ENCODE measurements at regions not wholly inside any gene's neighbourhood (a gene's known extent, or its start where the extent isn't known, plus 50 kb on each side); places are given as distances from the start of the nearest gene placed in this dataset.

- no peak for TF ChIP-seq CTCF (IDR thresholded peaks at IDR 0.05)
- no peak for ATAC-seq
- no peaks in the 10 kb centered on the region for H3K9me3 ChIP-seq
- H3K4me3 ChIP-seq, result no peak overlapping the region
- intact Hi-C loops (cut with DNase I, micrococcal nuclease), result no loop called here
- no peak for DNase-seq
- H3K36me3 ChIP-seq (ENCODE audit: low read depth), result no peaks in the 10 kb centered on the region
- H3K4me1 ChIP-seq (ENCODE audit: low read depth), result no peaks in the 10 kb centered on the region
Measured at GRCh38 chr10:111142092-111142768, 65.4 kb downstream of the ADRA2A start.

GRCh38 chr10:111146025-111146640 is 69.3 kb downstream of the ADRA2A start:
- intact Hi-C loops (cut with DNase I, micrococcal nuclease), result no loop called here
- ATAC-seq (no peak), DNase-seq (no peak)
- H3K4me1 ChIP-seq (ENCODE audit: low read depth), result no peaks in the 10 kb centered on the region
- TF ChIP-seq CTCF (IDR thresholded peaks at IDR 0.05), result no peak
- no peak overlapping the region for H3K4me3 ChIP-seq
- H3K9me3 ChIP-seq, result no peaks in the 10 kb centered on the region
- no peaks in the 10 kb centered on the region for H3K36me3 ChIP-seq (ENCODE audit: low read depth)

- no peak for DNase-seq
- ATAC-seq, result no peak
- no peak for TF ChIP-seq CTCF (IDR thresholded peaks at IDR 0.05)
- intact Hi-C loops (cut with DNase I, micrococcal nuclease), result no loop called here
- Histone ChIP-seq H3K36me3 (ENCODE audit: low read depth) (no peaks in the 10 kb centered on the region), H3K4me1 (ENCODE audit: low read depth) (no peaks in the 10 kb centered on the region), H3K9me3 (no peaks in the 10 kb centered on the region), H3K4me3 (no peak overlapping the region)
Measured at GRCh38 chr10:111148025-111148424, 71.2 kb downstream of the ADRA2A start.

GRCh38 chr10:111148440-111148839 is 71.6 kb downstream of the ADRA2A start:
- Histone ChIP-seq H3K36me3 (ENCODE audit: low read depth) (no peaks in the 10 kb centered on the region), H3K4me1 (ENCODE audit: low read depth) (no peaks in the 10 kb centered on the region), H3K4me3 (no peak overlapping the region), H3K9me3 (no peaks in the 10 kb centered on the region)
- intact Hi-C loops (cut with DNase I, micrococcal nuclease), result no loop called here
- DNase-seq (no peak), ATAC-seq (no peak)
- no peak for TF ChIP-seq CTCF (IDR thresholded peaks at IDR 0.05)

- intact Hi-C loops (cut with DNase I, micrococcal nuclease), result no loop called here
- TF ChIP-seq CTCF (IDR thresholded peaks at IDR 0.05), result no peak
Measured at GRCh38 chr10:111150691-111151090, 73.9 kb downstream of the ADRA2A start.

More at GRCh38 chr10:111150691-111151090, 73.9 kb downstream of the ADRA2A start:
- no peaks in the 10 kb centered on the region for H3K4me1 ChIP-seq (ENCODE audit: low read depth)
- ATAC-seq (no peak), DNase-seq (no peak)
- no peaks in the 10 kb centered on the region for H3K9me3 ChIP-seq
- no peak overlapping the region for H3K4me3 ChIP-seq
- H3K36me3 ChIP-seq (ENCODE audit: low read depth), result no peaks in the 10 kb centered on the region

Data from mucosa of descending colon (tissue), 3 donors.